Germinal center (tissue), 1 donor: ENCODE measurements at regions not wholly inside any gene's neighbourhood (a gene's known extent, or its start where the extent isn't known, plus 50 kb on each side); places are given as distances from the start of the nearest gene placed in this dataset.

Experiments used
- DNase-seq: peaks from one replicate; pipeline ENCODE4 v3.0.0; 2012; ENCODE audit warnings: mixed read lengths, low spot score

GRCh38 chr15:79230766-79231165 lies 51.8 kb upstream of the ANKRD34C start:
- no peak for DNase-seq

GRCh38 chr15:79222808-79223207 lies 59.7 kb upstream of the ANKRD34C start:
- DNase-seq = no peak

- DNase-seq = no peak
Measured at GRCh38 chr15:79221696-79222095, 60.8 kb upstream of the ANKRD34C start.

GRCh38 chr15:79219393-79220056 lies 63.0 kb upstream of the ANKRD34C start:
- DNase-seq = no peak

GRCh38 chr15:79218588-79219200 lies 63.8 kb upstream of the ANKRD34C start:
- no peak for DNase-seq

- DNase-seq = no peak
Measured at GRCh38 chr15:79213650-79214049, 68.9 kb upstream of the ANKRD34C start.

- DNase-seq = no peak
Measured at GRCh38 chr15:79212589-79213157, 69.8 kb upstream of the ANKRD34C start.

- no peak for DNase-seq
Measured at GRCh38 chr15:79211481-79211880, 71.0 kb upstream of the ANKRD34C start.

GRCh38 chr15:79209690-79210089 lies 72.8 kb upstream of the ANKRD34C start:
- no peak for DNase-seq

GRCh38 chr15:79209116-79209515 lies 73.4 kb upstream of the ANKRD34C start:
- no peak for DNase-seq

GRCh38 chr15:79208179-79208578 lies 74.3 kb upstream of the ANKRD34C start:
- DNase-seq = no peak

- DNase-seq = no peak
Measured at GRCh38 chr15:79206940-79207339, 75.6 kb upstream of the ANKRD34C start.

GRCh38 chr15:79204886-79205675 lies 77.4 kb upstream of the ANKRD34C start:
- DNase-seq = no peak

GRCh38 chr15:79198461-79198860 lies 84.1 kb upstream of the ANKRD34C start:
- no peak for DNase-seq

GRCh38 chr15:79197285-79197684 lies 85.2 kb upstream of the ANKRD34C start:
- no peak for DNase-seq

- peak; percentile 21 for DNase-seq
Measured at GRCh38 chr15:79195802-79196201, 86.7 kb upstream of the ANKRD34C start.

- DNase-seq = no peak
Measured at GRCh38 chr15:79195239-79195638, 87.3 kb upstream of the ANKRD34C start.

- no peak for DNase-seq
Measured at GRCh38 chr15:79194386-79194785, 88.1 kb upstream of the ANKRD34C start.

GRCh38 chr15:79193549-79193948 lies 89.0 kb upstream of the ANKRD34C start:
- DNase-seq = no peak

GRCh38 chr15:79193103-79193502 lies 89.4 kb upstream of the ANKRD34C start:
- DNase-seq = no peak

- DNase-seq = no peak
Measured at GRCh38 chr15:79192462-79193036, 90.0 kb upstream of the ANKRD34C start.

GRCh38 chr15:79190093-79190492 lies 92.4 kb upstream of the ANKRD34C start:
- DNase-seq = no peak
